H9 (cell line): ENCODE measurements at regions not wholly inside any gene's neighbourhood (a gene's known extent, or its start where the extent isn't known, plus 50 kb on each side); places are given as distances from the start of the nearest gene placed in this dataset.

Source experiments
- DNase-seq: peaks from one replicate; pipeline ENCODE4 v3.0.0-alpha.2; 2017
- H2AFZ ChIP-seq: one replicate; pipeline ENCODE4 v1.6.1; 2013; ENCODE audit warnings: mild to moderate bottlenecking, low read length, control low read depth, moderate library complexity
- H2AK5ac ChIP-seq: 2 replicates; pipeline ENCODE4 v1.6.1; 2013; ENCODE audit warnings: low read length, control low read depth, mixed read lengths; ENCODE audit not compliant: insufficient read length
- H2BK120ac ChIP-seq: one replicate; pipeline ENCODE4 v1.6.1; 2013; ENCODE audit warnings: low read depth, mild to moderate bottlenecking, low read length, control low read depth, inconsistent platforms; ENCODE audit not compliant: poor library complexity, severe bottlenecking
- H2BK12ac ChIP-seq: 2 replicates; pipeline ENCODE4 v1.6.1; 2013; ENCODE audit warnings: low read length, control low read depth, mixed read lengths, low read depth; ENCODE audit not compliant: insufficient read length
- H2BK15ac ChIP-seq: 2 replicates; pipeline ENCODE4 v1.6.1; 2013; ENCODE audit warnings: low read depth, low read length, control low read depth
- H2BK20ac ChIP-seq: one replicate; pipeline ENCODE4 v1.6.1; 2013; ENCODE audit warnings: low read depth, mild to moderate bottlenecking, low read length, control low read depth, inconsistent platforms; ENCODE audit not compliant: poor library complexity, severe bottlenecking
- H2BK5ac ChIP-seq: 2 replicates; pipeline ENCODE4 v1.6.1; 2013; ENCODE audit warnings: low read length, control low read depth, mixed read lengths; ENCODE audit not compliant: insufficient read length
- H3K14ac ChIP-seq: 2 replicates; pipeline ENCODE4 v1.6.1; 2013; ENCODE audit warnings: low read length, control low read depth; ENCODE audit not compliant: insufficient read depth
- H3K18ac ChIP-seq: 2 replicates; pipeline ENCODE4 v1.6.1; 2013; ENCODE audit warnings: low read depth, mild to moderate bottlenecking, mixed read lengths, low read length, control low read depth; ENCODE audit not compliant: insufficient read length
- H3K23ac ChIP-seq: 2 replicates; pipeline ENCODE4 v1.6.1; 2013; ENCODE audit warnings: low read length, control low read depth, mixed read lengths, low read depth; ENCODE audit not compliant: insufficient read length
- H3K23me2 ChIP-seq: 2 replicates; pipeline ENCODE4 v1.6.1; 2013; ENCODE audit warnings: low read depth, mild to moderate bottlenecking, mixed read lengths, low read length, control low read depth; ENCODE audit not compliant: insufficient read length, poor library complexity, severe bottlenecking
- H3K27ac ChIP-seq: 2 replicates; pipeline ENCODE4 v1.5.1; 2013; ENCODE audit warnings: low read length, control low read depth, mixed read lengths, low read depth; ENCODE audit not compliant: insufficient read length
- H3K27me3 ChIP-seq: 2 replicates; pipeline ENCODE4 v1.6.1; 2013; ENCODE audit warnings: low read length, control low read depth, inconsistent platforms; ENCODE audit not compliant: insufficient read depth
- H3K4ac ChIP-seq: 2 replicates; pipeline ENCODE4 v1.6.1; 2013; ENCODE audit warnings: low read depth, mild to moderate bottlenecking, control low read depth, inconsistent platforms, low read length, moderate library complexity
- H3K4me1 ChIP-seq: 2 replicates; pipeline ENCODE4 v1.6.1; 2013; ENCODE audit warnings: low read length, control low read depth, inconsistent platforms; ENCODE audit not compliant: insufficient read depth
- H3K4me2 ChIP-seq: 2 replicates; pipeline ENCODE4 v1.6.1; 2013; ENCODE audit warnings: low read length, control low read depth, mixed read lengths; ENCODE audit not compliant: insufficient read length, insufficient read depth
- H3K56ac ChIP-seq: 2 replicates; pipeline ENCODE4 v1.6.1; 2013; ENCODE audit warnings: low read depth, mild to moderate bottlenecking, mixed read lengths, low read length, control low read depth; ENCODE audit not compliant: insufficient read length
- H3K79me1 ChIP-seq: 2 replicates; pipeline ENCODE4 v1.6.1; 2013; ENCODE audit warnings: low read depth, mild to moderate bottlenecking, moderate library complexity, low read length, control low read depth, inconsistent platforms; ENCODE audit not compliant: insufficient read depth, poor library complexity, severe bottlenecking
- H3K79me2 ChIP-seq: 2 replicates; pipeline ENCODE4 v1.6.1; 2013; ENCODE audit warnings: low read length, control low read depth, inconsistent platforms; ENCODE audit not compliant: insufficient read depth
- H3K9ac ChIP-seq: 2 replicates; pipeline ENCODE4 v1.6.1; 2013; ENCODE audit warnings: low read length, control low read depth, mixed read lengths; ENCODE audit not compliant: insufficient read length; ENCODE audit errors: extremely low read depth
- H3K9me3 ChIP-seq: one replicate; pipeline ENCODE4 v1.6.1; 2013; ENCODE audit warnings: low read depth, low read length, inconsistent platforms; ENCODE audit not compliant: control insufficient read depth
- H3T11ph ChIP-seq: one replicate; pipeline ENCODE4 v1.6.1; 2013; ENCODE audit warnings: mild to moderate bottlenecking, low read length, control low read depth, inconsistent platforms
- H4K20me1 ChIP-seq: one replicate; pipeline ENCODE4 v1.6.1; 2013; ENCODE audit not compliant: control insufficient read depth, insufficient read length, insufficient read depth
- H4K5ac ChIP-seq: 2 replicates; pipeline ENCODE4 v1.6.1; 2013; ENCODE audit warnings: low read depth, mild to moderate bottlenecking, mixed read lengths, low read length, control low read depth; ENCODE audit not compliant: insufficient read length
- H4K8ac ChIP-seq: replicated peaks from 2 replicates; pipeline ENCODE4 v1.6.1; 2013; ENCODE audit warnings: low read length, control low read depth, mixed read lengths, low read depth; ENCODE audit not compliant: insufficient read length
- H4K91ac ChIP-seq: 2 replicates; pipeline ENCODE4 v1.6.1; 2013; ENCODE audit warnings: low read depth, mild to moderate bottlenecking, moderate library complexity, mixed read lengths, low read length, control low read depth; ENCODE audit not compliant: insufficient read length
- H3K27ac Mint-ChIP-seq, 3 experiments: 2 replicates in 2 of 3; 3 replicates in 1 of 3; pipeline ENCODE4 v1.8.0; 2020 to 2021; ENCODE audit warnings: mixed read lengths in 3 of 3, mild to moderate bottlenecking in 1 of 3, moderate library complexity in 1 of 3
- H3K27me3 Mint-ChIP-seq: 2 replicates; pipeline ENCODE4 v1.8.0; 2021; ENCODE audit warnings: low read depth, mild to moderate bottlenecking, moderate library complexity, mixed read lengths
- H3K36me3 Mint-ChIP-seq, 3 experiments: 2 replicates in 2 of 3; 3 replicates in 1 of 3; pipeline ENCODE4 v1.8.0; 2020 to 2021; ENCODE audit warnings: low read depth in 3 of 3, mixed read lengths in 3 of 3; ENCODE audit not compliant: insufficient read depth in 1 of 3
- H3K4me1 Mint-ChIP-seq, 2 experiments: 2 replicates each; pipeline ENCODE4 v1.8.0; 2020; ENCODE audit warnings: mixed read lengths in 2 of 2
- H3K4me3 Mint-ChIP-seq, 2 experiments: 2 replicates in 1 of 2; 3 replicates in 1 of 2; pipeline ENCODE4 v1.8.0; 2020 to 2021; ENCODE audit warnings: mild to moderate bottlenecking in 2 of 2, mixed read lengths in 2 of 2, moderate library complexity in 1 of 2
- H3K9me3 Mint-ChIP-seq, 2 experiments: 2 replicates in 1 of 2; 3 replicates in 1 of 2; pipeline ENCODE4 v1.8.0; 2020; ENCODE audit warnings: mild to moderate bottlenecking in 2 of 2, mixed read lengths in 2 of 2, moderate library complexity in 1 of 2
- WGBS: extraction: QIAGEN DNeasy Blood & Tissue Kit; methylation state at CpG from one replicate; pipeline ENCODE4 v1.1.7; 2013; ENCODE audit warnings: missing lambda C conversion rate, low lambda C conversion rate, mixed read lengths; ENCODE audit not compliant: insufficient read length; ENCODE audit errors: extremely low coverage; 5-methylcytosine and 5-hydroxymethylcytosine counted together
- TF ChIP-seq, protein P1 (sequence below): fragments of 200-600 bp; sonication (generic); conservative IDR thresholded peaks from 3 replicates; pipeline ENCODE4 v1.8.0; 2021; ENCODE audit warnings: antibody characterized with exemption, mild to moderate bottlenecking

GRCh38 chr10:113340282-113340681, 212.6 kb upstream of the HABP2 start:
- Histone ChIP-seq H4K8ac (no peak overlapping the region), H3T11ph (no peak overlapping the region), H4K20me1 (no peaks in the 10 kb centered on the region), H3K4me1 (peaks cover 3% of the 10 kb centered on the region; the same call in 1 of the 2 replicates), H3K9me3 (no peaks in the 10 kb centered on the region), H3K4ac (no peak overlapping the region), H3K9ac (no peak overlapping the region), H2AK5ac (no peak overlapping the region), H3K79me1 (no peaks in the 10 kb centered on the region), H4K5ac (no peak overlapping the region), H2BK12ac (no peak overlapping the region), H3K14ac (no peak overlapping the region), H3K27me3 (no peaks in the 10 kb centered on the region), H3K27ac (no peak overlapping the region), H2BK15ac (no peak overlapping the region), H3K4me2 (no peak overlapping the region), H3K23ac (no peak overlapping the region), H2AFZ (no peak overlapping the region), H3K79me2 (no peaks in the 10 kb centered on the region), H3K56ac (no peak overlapping the region), H2BK20ac (no peak overlapping the region), H3K18ac (no peak overlapping the region), H4K91ac (no peak overlapping the region), H2BK5ac (no peak overlapping the region), H3K23me2 (no peaks in the 10 kb centered on the region), H2BK120ac (no peak overlapping the region)
- Mint-ChIP-seq H3K27me3 (no peaks in the 10 kb centered on the region; the same call in none of the 2 replicates), H3K9me3 (peaks cover 0 to 3% of the 10 kb centered on the region in 2 experiments; a peak in 1 of 5 replicates), H3K36me3 (no peaks in the 10 kb centered on the region), H3K4me3 (no peak overlapping the region), H3K27ac (no peak overlapping the region), H3K4me1 (peaks cover 7 to 13% of the 10 kb centered on the region in 2 experiments)
- WGBS: no CpG with 5 or more reads among the region's 5 CpGs
- TF ChIP-seq, protein P1, sequence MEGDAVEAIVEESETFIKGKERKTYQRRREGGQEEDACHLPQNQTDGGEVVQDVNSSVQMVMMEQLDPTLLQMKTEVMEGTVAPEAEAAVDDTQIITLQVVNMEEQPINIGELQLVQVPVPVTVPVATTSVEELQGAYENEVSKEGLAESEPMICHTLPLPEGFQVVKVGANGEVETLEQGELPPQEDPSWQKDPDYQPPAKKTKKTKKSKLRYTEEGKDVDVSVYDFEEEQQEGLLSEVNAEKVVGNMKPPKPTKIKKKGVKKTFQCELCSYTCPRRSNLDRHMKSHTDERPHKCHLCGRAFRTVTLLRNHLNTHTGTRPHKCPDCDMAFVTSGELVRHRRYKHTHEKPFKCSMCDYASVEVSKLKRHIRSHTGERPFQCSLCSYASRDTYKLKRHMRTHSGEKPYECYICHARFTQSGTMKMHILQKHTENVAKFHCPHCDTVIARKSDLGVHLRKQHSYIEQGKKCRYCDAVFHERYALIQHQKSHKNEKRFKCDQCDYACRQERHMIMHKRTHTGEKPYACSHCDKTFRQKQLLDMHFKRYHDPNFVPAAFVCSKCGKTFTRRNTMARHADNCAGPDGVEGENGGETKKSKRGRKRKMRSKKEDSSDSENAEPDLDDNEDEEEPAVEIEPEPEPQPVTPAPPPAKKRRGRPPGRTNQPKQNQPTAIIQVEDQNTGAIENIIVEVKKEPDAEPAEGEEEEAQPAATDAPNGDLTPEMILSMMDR: no peak
- DNase-seq: no peak
